Fibroblast of lung (primary cell): ENCODE measurements at regions not wholly inside any gene's neighbourhood (a gene's known extent, or its start where the extent isn't known, plus 50 kb on each side); places are given as distances from the start of the nearest gene placed in this dataset.
"Not testable (repeated sequence)": the region's sequence is repeated elsewhere in the genome, so short reads cannot be mapped to it uniquely, and the experiment has no call there.

Source experiments
- DNase-seq, 2 donors: peaks; one replicate each; pipeline versions ENCODE4 v3.0.0 to v3.0.0-alpha.2; 2010; ENCODE audit warnings: low read depth in 2 of 2
- H2AFZ ChIP-seq: 2 replicates; pipeline ENCODE4 v1.5.1; 2012; ENCODE audit warnings: low read length, control low read depth, inconsistent platforms
- H3K27ac ChIP-seq: 2 replicates; pipeline ENCODE4 v1.5.1; 2011; ENCODE audit warnings: low read length, control low read depth; ENCODE audit not compliant: insufficient read depth
- H3K27me3 ChIP-seq: 2 replicates; pipeline ENCODE4 v1.5.1; 2011; ENCODE audit warnings: mild to moderate bottlenecking, low read length; ENCODE audit not compliant: control insufficient read depth, insufficient read depth
- H3K36me3 ChIP-seq: 2 replicates; pipeline ENCODE4 v1.5.1; 2011; ENCODE audit warnings: low read length; ENCODE audit not compliant: control insufficient read depth, insufficient read depth
- H3K4me1 ChIP-seq: 2 replicates; pipeline ENCODE4 v1.5.1; 2011; ENCODE audit warnings: low read length; ENCODE audit not compliant: control insufficient read depth, insufficient read depth; ENCODE audit errors: extremely low read depth
- H3K4me2 ChIP-seq: 2 replicates; pipeline ENCODE4 v1.5.1; 2011; ENCODE audit warnings: low read length, control low read depth; ENCODE audit not compliant: insufficient read depth; ENCODE audit errors: extremely low read depth
- H3K4me3 ChIP-seq, 4 experiments: fragments of 200-600 bp in 1 of 4; sonication (generic) in 1 of 4; replicated peaks in 1 of 4; 2 replicates each; pipeline ENCODE4 v1.5.1; 2011 to 2016; ENCODE audit warnings: low read length in 4 of 4, low read depth in 3 of 4, mild to moderate bottlenecking in 3 of 4, control low read depth in 2 of 4, inconsistent platforms in 1 of 4, mixed read lengths in 1 of 4; ENCODE audit not compliant: insufficient read depth in 1 of 4; ENCODE audit errors: control extremely low read depth in 1 of 4
- H3K79me2 ChIP-seq: 2 replicates; pipeline ENCODE4 v1.5.1; 2012; ENCODE audit warnings: mild to moderate bottlenecking, low read length, inconsistent platforms; ENCODE audit not compliant: control insufficient read depth, insufficient read depth
- H3K9ac ChIP-seq: 2 replicates; pipeline ENCODE4 v1.5.1; 2011; ENCODE audit warnings: mild to moderate bottlenecking, low read length, control low read depth; ENCODE audit not compliant: insufficient read depth
- H3K9me3 ChIP-seq: 2 replicates; pipeline ENCODE4 v1.5.1; 2012; ENCODE audit warnings: low read depth, low read length; ENCODE audit not compliant: control insufficient read depth, insufficient read depth
- H4K20me1 ChIP-seq: 2 replicates; pipeline ENCODE4 v1.5.1; 2011; ENCODE audit warnings: low read length; ENCODE audit not compliant: control insufficient read depth, insufficient read depth; ENCODE audit errors: extremely low read depth
- EZH2 ChIP-seq: IDR thresholded peaks from 2 replicates; pipeline ENCODE4 v1.5.1; 2012; ENCODE audit warnings: low read length, control low read depth, mild to moderate bottlenecking; ENCODE audit errors: missing control alignments
- TF ChIP-seq, protein P1 (sequence below), 2 donors: IDR thresholded peaks in 1 of 2; conservative IDR thresholded peaks in 1 of 2; 1 replicate in 1 of 2; 2 replicates in 1 of 2; pipeline ENCODE4 v1.5.1; 2011 to 2012; ENCODE audit warnings: low read length in 2 of 2, control low read depth in 1 of 2, inconsistent platforms in 1 of 2, low read depth in 1 of 2, mild to moderate bottlenecking in 1 of 2

DNA sequence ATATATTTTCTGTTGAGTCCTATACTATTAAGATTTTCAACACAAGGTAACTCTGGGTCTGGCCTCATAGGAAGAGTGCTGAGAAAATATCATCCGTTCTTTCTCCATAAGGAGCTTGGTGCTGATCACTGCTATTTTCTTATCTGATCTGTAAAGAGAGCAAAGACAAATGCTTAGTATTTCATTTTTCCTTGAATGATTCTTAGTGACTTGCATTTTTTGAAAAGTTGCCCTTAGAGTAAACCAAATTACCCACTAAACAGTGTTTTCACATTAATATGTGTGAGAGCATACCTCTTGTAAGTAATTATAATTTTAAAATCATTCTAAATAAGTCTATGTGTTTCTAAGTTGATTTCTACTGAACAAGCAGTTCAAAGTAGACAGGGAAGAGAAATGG is 121.3 kb upstream of the CTSV start:
- Histone ChIP-seq H3K4me2 (no peak overlapping the region), H3K36me3 (no peaks in the 10 kb centered on the region), H3K27me3 (no peaks in the 10 kb centered on the region), H2AFZ (no peak overlapping the region), H3K4me3 (no peak overlapping the region), H3K79me2 (no peaks in the 10 kb centered on the region), H3K9ac (no peak overlapping the region), H3K27ac (no peak overlapping the region), H3K9me3 (no peaks in the 10 kb centered on the region), H3K4me1 (no peaks in the 10 kb centered on the region), H4K20me1 (no peaks in the 10 kb centered on the region)
- no peak for DNase-seq
- no peak for TF ChIP-seq EZH2
- TF ChIP-seq, protein P1, sequence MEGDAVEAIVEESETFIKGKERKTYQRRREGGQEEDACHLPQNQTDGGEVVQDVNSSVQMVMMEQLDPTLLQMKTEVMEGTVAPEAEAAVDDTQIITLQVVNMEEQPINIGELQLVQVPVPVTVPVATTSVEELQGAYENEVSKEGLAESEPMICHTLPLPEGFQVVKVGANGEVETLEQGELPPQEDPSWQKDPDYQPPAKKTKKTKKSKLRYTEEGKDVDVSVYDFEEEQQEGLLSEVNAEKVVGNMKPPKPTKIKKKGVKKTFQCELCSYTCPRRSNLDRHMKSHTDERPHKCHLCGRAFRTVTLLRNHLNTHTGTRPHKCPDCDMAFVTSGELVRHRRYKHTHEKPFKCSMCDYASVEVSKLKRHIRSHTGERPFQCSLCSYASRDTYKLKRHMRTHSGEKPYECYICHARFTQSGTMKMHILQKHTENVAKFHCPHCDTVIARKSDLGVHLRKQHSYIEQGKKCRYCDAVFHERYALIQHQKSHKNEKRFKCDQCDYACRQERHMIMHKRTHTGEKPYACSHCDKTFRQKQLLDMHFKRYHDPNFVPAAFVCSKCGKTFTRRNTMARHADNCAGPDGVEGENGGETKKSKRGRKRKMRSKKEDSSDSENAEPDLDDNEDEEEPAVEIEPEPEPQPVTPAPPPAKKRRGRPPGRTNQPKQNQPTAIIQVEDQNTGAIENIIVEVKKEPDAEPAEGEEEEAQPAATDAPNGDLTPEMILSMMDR (conservative IDR thresholded peaks at IDR 0.05 in 1 of 2, IDR thresholded peaks at IDR 0.05 in 1 of 2; ENCODE audit: low read depth in 1 of 2, low read length in 2 of 2): no peak

- H3K4me2 ChIP-seq, H3K9ac ChIP-seq, H3K79me2 ChIP-seq, H3K9me3 ChIP-seq, H3K36me3 ChIP-seq, H3K4me3 ChIP-seq, H3K27me3 ChIP-seq, H3K4me1 ChIP-seq, H2AFZ ChIP-seq, DNase-seq, H3K27ac ChIP-seq, H4K20me1 ChIP-seq: not testable (repeated sequence)
Observed at GRCh38 chr9:97158722-97159121, 119.8 kb upstream of the CTSV start.

- H3K9me3 ChIP-seq, H3K27me3 ChIP-seq, H4K20me1 ChIP-seq, H3K27ac ChIP-seq, H3K4me3 ChIP-seq, H3K9ac ChIP-seq, DNase-seq, H2AFZ ChIP-seq, H3K4me2 ChIP-seq, H3K4me1 ChIP-seq, H3K36me3 ChIP-seq, H3K79me2 ChIP-seq: not testable (repeated sequence)
Observed at GRCh38 chr9:97155441-97155840, 116.5 kb upstream of the CTSV start.

- TF ChIP-seq, protein P1 (conservative IDR thresholded peaks at IDR 0.05 in 1 of 2, IDR thresholded peaks at IDR 0.05 in 1 of 2; ENCODE audit: low read depth in 1 of 2, low read length in 2 of 2): no peak
- no peak for TF ChIP-seq EZH2
- Histone ChIP-seq H3K4me3 (no peak overlapping the region), H3K27ac (no peak overlapping the region), H3K36me3 (no peaks in the 10 kb centered on the region), H3K27me3 (no peaks in the 10 kb centered on the region), H3K9ac (no peak overlapping the region), H4K20me1 (no peaks in the 10 kb centered on the region), H3K4me1 (no peaks in the 10 kb centered on the region), H3K79me2 (no peaks in the 10 kb centered on the region), H3K4me2 (no peak overlapping the region), H3K9me3 (no peaks in the 10 kb centered on the region), H2AFZ (no peak overlapping the region)
- DNase-seq: no peak
Observed at GRCh38 chr9:97153967-97154366, 115.0 kb upstream of the CTSV start.

DNA sequence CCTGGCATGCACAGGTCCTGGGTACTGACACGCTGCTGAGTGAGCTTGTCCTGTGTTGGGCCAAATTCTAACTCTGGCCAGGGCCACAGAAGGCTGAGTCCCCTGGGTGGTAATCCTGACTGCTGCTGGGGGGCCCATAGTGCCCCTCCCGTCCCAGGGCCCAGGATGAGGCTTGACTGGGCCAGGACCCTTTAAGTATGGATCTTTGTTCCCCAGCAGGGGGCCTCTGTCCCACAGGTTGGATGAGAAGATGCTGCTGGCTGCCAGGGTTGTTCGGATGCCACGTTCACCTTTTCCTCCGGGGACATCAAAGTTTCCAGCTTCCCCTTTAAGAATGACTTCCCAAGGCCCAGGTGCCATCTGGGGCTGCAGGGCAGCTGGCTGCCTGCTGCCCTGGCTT is 114.2 kb upstream of the CTSV start:
- H3K9ac ChIP-seq, H3K27me3 ChIP-seq, H3K4me2 ChIP-seq, DNase-seq, H2AFZ ChIP-seq, H3K4me1 ChIP-seq, H3K27ac ChIP-seq, H4K20me1 ChIP-seq, H3K4me3 ChIP-seq, H3K36me3 ChIP-seq, H3K79me2 ChIP-seq, H3K9me3 ChIP-seq: not testable (repeated sequence)

GRCh38 chr9:97150471-97150870 is 111.5 kb upstream of the CTSV start:
- not testable (repeated sequence) for H3K36me3 ChIP-seq, H4K20me1 ChIP-seq, H3K79me2 ChIP-seq, DNase-seq, H3K27ac ChIP-seq, H3K4me1 ChIP-seq, H2AFZ ChIP-seq, H3K4me3 ChIP-seq, H3K9ac ChIP-seq, H3K9me3 ChIP-seq, H3K27me3 ChIP-seq, H3K4me2 ChIP-seq
